22Rv1 (cell line): ENCODE measurements at regions not wholly inside any gene's neighbourhood (a gene's known extent, or its start where the extent isn't known, plus 50 kb on each side); places are given as distances from the start of the nearest gene placed in this dataset.
"Not testable (repeated sequence)": the region's sequence is repeated elsewhere in the genome, so short reads cannot be mapped to it uniquely, and the experiment has no call there.

Experiments
- ZFX ChIP-seq: fragments of 450-650 bp; IDR thresholded peaks from 2 replicates; pipeline ENCODE4 v1.6.1; 2017; ENCODE audit warnings: antibody characterized with exemption, borderline replicate concordance
- TF ChIP-seq, protein P1 (sequence below): fragments of 450-650 bp; IDR thresholded peaks from 2 replicates; pipeline ENCODE4 v1.5.1; 2017; ENCODE audit warnings: mild to moderate bottlenecking

DNA sequence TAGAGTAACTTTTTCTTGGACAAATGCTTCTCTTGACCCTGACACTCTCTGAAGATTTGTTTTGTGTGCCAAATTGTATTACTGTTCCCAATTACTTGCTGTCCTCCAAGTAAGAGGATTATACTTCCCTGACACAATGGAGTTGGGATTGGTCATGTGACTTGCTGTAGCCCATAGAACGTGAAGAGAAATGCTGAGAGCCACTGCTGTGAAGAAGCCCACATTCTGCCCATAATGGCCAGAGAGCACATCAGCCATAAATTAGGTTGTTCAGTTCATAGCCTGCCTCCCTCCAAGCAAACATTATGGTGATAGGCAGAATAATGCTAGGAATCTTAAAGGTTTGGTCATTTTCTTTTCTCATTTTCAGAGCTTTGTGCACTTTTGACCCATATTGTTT lies 198.9 kb downstream of the SPATA31A1 start:
- TF ChIP-seq, protein P1, sequence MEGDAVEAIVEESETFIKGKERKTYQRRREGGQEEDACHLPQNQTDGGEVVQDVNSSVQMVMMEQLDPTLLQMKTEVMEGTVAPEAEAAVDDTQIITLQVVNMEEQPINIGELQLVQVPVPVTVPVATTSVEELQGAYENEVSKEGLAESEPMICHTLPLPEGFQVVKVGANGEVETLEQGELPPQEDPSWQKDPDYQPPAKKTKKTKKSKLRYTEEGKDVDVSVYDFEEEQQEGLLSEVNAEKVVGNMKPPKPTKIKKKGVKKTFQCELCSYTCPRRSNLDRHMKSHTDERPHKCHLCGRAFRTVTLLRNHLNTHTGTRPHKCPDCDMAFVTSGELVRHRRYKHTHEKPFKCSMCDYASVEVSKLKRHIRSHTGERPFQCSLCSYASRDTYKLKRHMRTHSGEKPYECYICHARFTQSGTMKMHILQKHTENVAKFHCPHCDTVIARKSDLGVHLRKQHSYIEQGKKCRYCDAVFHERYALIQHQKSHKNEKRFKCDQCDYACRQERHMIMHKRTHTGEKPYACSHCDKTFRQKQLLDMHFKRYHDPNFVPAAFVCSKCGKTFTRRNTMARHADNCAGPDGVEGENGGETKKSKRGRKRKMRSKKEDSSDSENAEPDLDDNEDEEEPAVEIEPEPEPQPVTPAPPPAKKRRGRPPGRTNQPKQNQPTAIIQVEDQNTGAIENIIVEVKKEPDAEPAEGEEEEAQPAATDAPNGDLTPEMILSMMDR, result not testable (repeated sequence)
- TF ChIP-seq ZFX, result not testable (repeated sequence)
